NCI-H2196 treated with DMSO at 0.1 percent for 48 hours (cell line): ENCODE measurements at regions not wholly inside any gene's neighbourhood (a gene's known extent, or its start where the extent isn't known, plus 50 kb on each side); places are given as distances from the start of the nearest gene placed in this dataset.

ENCODE experiments used
- DNase-seq: peaks from one replicate; lab custom pipeline; 2025; ENCODE audit not compliant: unreplicated experiment; lab: John Stamatoyannopoulos, UW

DNA sequence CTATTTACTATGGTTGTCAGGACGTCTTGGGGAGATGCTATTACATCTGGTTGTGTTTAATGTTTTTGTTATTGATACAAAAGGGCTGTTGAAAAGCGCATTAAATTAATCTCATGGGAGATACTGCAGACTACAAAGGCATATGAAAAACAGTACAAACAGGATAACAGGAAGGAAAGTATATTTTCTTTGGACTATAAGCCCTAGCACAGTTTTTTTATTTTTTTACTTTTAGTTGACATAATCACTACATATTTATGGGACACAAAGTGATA lies 341.3 kb downstream of the ARL4A start:
- no peak for DNase-seq

DNA sequence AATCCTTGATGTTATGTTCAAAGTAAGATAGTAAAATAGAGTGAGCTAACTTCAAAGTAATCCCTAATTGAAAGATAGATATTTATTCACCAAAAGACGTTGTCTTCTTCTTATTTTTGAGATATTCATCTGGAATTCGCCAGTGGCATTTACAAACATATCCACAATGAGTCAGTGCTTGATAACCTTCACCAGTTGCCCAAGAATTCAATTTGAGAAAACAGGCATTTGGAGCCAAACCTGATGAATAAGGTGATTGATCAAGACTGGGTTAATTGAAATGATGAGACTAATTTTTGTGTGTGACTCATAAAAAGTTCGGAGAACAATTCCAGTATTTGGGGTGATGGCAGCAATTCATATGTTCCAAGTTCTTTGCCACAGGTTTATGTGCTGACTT lies 344.0 kb downstream of the ARL4A start:
- no peak for DNase-seq

DNA sequence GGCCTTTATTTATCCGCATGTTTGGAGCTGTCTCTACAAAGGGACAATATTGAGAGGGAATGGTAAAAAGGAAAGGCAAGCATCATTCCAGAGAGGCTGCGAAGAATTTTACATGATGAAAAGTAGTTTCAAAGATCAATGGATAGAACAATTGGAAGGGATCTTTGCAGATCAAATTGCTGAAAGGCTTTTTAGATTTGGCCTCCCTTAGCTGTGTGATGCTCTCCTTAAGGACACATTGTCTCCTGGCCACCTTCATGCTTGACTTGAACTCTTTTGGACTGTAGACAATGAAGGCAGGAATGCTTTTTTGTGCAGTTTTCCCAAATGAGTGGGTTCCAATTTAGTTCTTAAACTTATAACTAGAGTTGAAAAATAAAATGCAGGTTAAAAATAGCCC lies 344.7 kb downstream of the ARL4A start:
- no peak for DNase-seq

DNA sequence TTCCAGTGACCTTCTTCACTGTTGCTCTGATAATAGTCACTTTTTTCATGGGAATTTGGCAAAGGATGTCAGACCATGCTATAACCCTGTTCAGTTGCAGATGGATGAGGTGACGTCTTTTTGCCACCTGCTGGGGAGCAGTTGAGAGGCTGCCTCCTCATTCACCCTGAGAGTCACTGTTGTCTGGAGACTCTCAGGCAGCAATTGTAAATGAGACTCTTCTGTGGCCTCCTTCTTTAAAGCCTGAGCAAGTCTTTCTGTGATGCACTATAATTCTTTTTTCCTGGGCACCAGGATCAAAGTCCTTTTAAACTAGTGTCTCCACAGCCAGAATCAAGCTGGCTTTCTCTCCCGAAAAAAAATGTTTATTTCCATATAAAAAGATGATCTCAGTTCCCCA lies 345.1 kb downstream of the ARL4A start:
- no peak for DNase-seq

DNA sequence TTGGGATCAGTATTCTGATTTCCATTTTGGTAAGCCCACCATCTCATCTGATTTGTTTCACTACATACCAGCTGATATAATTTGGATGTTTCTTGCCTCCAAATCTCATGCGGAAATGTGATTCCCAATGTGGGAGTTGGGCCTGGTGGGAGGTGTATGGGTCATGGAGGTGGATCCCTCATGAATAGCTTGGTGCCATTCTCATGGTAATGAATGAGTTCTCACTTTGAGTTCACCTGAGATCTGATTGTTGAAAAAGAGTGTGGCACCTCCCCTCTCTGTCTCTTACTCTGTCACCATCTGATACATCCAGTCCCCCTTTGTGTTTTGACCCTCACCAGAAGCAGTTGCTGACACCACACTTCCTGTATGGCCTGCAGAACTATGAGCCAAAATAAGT lies 347.3 kb downstream of the ARL4A start:
- DNase-seq = no peak

DNA sequence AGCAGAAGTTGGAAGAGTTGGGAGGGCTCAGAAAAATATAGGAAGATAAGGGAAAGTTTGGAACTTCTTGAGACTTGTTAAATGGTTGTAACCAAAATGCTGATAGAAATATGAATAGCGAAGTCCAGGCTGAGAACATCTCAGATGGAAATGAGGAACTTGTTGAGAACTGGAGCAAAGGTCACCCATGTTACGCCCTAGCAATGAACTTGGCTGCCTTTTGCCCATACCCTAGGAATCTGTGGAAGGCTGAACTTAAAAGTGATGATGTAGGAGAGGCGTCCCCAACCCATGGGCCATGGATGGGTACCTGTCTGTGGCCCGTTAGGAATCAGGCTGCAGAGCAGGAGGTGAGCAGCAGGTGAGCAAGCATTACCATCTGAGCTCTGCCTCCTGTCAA lies 347.8 kb downstream of the ARL4A start:
- DNase-seq = no peak

DNA sequence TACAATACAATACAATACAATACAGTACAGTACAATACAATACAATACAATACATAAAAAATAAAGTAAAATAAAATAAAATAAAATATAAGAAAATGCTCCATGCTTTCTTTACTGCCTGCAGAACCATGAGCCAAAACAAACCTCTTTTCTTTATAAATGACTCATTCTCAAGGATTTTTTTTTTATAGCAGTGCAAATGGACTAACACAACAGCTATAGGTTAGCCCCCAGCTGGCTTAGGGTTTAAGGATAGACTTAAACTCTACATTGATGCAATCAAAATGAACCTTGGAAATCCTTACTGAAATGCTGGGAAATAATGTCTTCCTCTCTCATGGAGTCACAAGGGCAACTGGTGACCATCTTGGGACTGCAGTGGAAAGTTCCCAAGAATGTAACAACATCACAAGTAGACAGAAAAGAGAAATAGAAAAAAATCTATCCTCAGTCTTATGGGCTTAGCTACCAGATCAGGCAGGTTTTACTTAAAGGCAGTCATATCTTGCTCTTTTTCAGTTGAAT lies 348.9 kb downstream of the ARL4A start:
- DNase-seq = no peak

DNA sequence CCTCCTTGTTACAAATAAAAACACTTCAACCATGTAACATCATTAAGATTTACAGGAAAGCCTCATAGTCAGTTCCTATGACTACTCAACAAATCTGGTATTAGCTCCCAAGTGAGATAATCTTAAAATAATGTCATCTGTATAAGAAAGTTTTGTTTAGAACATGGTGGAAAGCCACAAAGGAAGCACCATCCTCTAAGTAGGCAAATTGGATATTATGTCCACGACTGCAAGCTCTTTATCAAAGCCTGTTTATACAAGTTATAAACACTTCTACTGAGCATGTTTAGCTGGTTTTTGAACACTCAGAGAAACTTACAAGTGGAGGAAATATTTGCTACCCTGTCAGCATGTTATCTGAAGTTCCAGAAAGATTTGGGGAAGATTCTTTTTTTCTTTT lies 349.8 kb downstream of the ARL4A start:
- no peak for DNase-seq

DNA sequence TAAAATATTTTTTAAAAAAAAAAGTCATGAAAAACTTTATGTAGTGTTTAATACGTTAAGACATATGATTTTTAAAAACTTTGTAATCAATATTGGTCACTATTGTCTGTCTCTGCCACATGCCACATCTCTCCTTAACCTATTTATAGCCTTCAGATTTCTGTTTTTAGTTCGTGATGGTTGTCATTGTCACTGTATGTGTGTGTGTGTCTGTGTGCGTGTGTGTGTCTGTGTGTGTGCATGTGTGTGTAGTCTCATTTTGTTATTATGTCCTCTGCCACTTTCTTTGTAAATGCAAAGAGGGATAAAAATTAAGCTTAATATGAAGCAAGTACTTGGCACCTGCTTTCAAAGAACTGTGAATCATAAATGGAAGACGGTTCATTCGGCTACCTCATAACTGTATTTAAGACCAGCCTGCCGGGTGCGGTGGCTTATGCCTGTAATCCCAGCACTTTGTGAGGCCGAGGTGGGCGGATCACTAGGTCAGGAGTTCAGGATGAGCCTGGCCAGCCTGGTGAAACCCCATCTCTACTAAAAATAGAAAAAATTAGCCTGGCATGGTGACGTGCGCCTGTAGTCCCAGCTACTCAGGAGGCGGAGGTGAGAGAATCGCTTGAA lies 354.0 kb downstream of the ARL4A start:
- DNase-seq = no peak

DNA sequence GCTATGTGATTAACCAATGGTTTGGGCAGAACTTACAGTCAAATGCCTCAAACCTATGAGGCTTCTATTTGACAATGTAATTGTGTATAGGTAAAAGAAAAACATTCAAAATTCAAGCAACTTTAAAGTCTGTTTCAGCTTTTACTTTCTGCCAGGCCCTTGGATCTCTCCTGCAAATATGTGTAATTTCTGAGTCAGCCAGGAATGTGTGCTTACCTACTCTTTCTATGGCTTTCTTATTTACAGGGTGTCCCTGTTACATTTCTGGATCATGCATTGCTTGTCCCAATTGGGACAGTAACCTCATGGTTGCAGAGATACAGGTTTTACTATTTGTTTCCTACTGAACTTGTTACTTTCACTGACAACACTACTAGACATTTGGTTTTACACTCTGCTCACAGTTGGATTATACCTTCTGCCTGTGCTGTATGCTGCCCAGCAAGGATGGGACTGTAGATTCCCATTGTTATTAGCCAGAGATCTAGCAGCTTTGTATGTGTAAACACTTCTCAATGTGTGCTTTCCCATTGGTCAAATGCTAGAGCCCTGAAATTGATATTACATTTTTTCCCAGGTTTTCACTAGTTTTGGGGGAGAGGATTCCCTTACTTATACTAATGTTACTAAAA lies 355.3 kb downstream of the ARL4A start:
- no peak for DNase-seq

DNA sequence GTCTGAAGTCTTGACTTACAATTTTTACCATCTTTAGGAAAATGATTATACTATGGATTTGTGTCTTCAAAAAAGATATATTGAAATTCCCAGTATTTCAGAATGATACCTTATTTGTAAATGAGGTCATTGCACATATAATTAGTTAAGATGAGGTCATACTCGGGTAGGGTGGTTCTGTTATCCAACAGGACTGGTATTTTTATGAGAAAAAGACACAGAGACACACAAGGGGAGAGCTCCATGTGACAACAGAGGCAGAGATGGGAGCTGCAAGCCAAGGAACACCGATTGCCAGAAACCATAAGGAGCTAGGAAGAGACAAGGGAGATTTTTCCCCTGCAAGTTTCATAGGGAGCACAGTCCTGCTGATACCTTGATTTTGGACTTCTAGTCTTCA lies 356.9 kb downstream of the ARL4A start:
- no peak for DNase-seq

DNA sequence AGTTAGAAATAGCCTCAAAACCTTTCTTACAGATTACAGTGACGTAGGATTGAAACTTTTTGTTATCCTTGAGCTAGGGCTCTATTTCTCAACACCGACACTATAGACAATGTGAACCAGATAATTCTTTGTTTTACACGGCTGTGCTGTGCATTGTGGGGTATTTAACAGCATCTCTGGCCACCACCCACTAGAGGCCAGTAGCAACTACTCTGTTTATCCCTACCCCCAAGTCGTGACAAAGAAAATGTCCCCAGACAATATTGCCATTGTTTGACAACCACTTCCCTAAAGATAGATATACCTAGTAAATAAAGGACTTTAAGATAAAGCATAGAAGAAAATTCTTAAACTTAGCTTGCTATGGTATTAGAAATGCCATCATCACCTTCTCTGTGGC lies 359.6 kb downstream of the ARL4A start:
- no peak for DNase-seq

DNA sequence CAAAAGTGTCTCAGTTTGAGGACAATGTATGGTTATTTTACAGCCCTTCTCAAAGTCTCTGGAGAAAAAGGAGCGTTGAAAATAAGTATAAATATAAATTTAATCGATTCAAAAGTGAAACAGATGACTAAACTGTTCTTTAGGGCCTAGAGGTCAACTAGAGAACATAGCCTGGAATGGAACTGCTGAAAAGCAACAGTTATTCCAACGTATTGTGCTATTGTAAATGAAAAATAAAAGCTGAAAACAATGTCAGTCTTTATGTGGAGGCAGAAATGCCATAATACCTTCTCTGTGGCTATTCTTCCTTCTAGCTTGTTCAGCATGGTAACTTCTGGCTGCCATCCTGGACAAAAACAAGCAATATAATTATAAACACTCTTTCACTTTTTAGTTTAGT lies 362.5 kb downstream of the ARL4A start:
- no peak for DNase-seq

DNA sequence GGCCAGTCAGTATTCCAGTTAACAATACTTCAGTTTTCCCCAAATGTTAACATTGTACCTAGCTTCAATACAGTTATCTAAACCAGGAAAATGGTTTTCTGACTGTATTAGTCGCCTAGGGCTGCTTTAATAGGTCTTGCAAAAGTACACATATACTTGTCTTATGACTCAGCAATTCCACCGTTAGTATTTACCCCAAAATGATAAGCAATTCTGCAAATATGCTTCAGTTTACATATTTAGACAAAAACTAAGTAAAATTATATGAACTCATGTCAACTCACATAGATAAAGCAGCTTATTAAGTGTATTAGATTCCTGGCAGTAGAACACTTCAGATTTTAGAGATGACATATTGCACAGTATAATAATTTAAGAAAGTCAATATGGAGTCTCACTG lies 363.3 kb downstream of the ARL4A start:
- no peak for DNase-seq

DNA sequence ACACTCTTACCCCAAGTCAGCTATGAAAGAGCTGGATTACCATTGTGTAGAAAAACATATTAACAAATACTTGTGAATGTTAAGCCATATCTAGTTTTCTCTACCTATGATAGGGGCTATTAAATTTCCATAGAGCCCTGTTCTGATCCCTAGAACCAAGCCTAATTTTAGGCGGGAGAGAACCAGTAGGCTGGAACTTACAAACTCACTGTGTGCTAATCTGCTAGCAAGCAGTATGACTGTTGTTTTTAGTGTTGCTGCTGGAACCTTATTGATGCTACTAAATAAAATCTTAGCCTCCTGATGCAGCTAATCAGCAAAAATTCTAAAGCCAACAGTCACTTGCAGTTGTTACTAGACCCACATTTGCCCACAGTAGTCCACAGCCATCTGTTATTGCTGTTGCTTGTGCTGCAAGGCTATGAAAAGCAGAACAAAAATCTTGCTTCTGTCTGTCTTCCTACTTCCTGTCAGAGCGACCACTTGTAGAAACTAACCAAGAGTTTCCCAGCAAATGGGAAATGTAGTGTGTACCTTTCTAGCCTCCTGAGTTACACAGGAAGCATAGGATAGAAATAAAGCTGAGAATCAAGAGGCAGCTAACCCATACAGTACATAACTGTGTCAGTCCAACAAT lies 368.4 kb downstream of the ARL4A start:
- DNase-seq = no peak

DNA sequence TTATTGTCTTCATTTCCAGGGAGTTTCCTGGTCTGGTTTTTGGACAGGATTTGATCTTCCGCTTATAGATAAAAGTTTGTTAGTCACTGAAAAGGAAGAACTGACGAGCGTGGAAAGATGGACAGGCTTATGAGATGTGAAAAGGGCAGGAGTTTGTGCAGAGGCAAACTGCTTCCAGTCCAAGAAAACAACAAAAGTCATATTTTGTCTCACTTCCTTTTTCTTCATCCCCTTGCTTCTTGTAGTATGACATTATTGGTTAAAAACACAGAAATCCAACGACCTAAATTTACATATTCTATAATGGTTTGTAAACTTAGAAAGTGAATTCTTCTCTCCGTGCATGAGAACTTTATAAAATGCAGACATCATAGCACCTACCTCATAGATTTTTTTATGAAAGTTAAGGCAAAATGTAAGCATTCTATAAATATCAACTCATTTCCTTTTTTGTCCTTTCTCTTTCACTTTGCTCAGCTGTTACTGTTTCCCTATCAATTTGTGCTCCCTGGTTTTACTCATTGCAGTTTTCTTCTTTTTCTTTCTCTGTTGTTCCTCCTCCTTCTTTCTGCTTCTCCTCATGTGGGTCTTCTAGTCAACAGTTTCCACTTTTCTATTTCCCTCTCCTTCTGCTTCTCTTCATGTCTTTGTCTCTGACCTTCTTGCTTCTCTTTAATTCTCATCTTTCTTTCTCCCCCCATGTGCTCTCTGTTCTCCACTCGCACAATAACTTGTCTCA lies 370.2 kb downstream of the ARL4A start:
- no peak for DNase-seq

DNA sequence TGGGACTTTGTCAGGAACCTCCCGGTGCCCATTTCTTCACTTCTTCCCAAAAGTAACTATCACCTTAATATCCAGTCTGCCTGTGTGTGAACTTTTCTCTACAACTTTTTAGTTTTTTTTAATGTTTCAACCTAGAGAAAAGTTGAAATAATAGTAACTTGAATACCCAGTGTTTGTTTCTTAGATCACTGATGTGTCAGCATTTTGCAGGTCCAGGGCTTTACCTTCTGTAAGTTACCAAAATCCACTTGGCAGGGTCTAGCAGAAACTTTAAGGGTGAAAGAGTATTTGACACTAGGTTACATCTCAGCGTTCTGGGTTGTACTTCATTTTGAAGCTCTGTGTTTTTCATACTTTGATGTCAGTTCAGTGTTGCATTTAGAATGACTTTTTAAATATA lies 372.7 kb downstream of the ARL4A start:
- DNase-seq = no peak

DNA sequence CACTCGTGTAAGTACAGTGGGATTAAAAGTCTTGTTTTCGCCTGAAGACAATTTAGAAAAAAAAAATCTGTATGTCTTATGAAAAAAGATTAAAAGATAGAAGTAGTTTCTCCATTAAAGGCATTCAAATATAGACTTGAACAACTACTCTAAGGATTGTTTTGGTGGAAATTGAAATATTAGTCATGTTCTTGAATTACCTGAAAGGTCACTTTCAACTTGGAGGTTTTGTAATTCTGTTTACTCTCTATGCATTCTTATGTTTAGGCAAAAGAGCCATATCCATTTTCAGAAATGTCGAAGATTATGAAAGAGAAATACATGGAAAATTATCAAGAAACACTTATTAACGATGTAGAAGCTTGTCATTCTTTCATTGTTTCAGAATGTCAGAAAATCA lies 373.7 kb downstream of the ARL4A start:
- no peak for DNase-seq

DNA sequence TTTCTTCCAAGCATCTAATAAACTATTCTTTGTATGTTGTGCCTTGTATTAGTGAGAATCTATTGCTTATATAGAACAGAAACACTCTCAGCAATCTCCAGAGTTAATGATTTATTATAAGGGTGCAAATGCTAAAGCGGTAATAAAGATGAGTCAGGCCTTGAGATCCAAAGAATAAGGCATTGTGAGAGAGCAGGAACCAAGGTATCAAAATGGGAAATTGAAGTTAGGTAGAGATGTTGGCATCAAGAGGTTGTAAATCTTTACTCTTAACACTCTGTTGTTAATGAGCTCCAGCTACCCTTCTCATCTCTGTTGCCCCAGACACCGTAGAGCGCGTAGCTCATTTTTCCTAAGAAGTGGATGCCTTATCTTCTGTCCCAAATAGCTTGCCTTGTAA lies 375.2 kb downstream of the ARL4A start:
- no peak for DNase-seq

DNA sequence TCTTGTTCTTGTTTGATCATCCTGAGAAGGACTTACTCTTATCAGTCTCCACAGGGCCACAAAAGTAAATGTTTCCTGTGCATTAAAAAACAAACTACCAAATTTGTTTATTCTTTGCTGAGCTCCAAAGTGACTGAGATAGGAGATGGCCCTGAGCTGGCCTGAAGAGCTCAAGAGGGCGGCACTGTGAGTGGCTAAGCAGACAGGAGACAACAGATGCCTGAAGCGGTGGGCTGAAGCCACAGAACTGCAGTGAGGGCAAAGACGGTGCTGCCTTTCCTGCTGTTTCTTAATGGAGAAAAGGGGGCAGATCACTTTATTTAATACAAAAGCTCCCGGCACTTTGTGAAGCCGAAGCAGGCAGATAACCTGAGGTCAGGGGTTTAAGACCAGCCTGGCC lies 379.6 kb downstream of the ARL4A start:
- DNase-seq = no peak

DNA sequence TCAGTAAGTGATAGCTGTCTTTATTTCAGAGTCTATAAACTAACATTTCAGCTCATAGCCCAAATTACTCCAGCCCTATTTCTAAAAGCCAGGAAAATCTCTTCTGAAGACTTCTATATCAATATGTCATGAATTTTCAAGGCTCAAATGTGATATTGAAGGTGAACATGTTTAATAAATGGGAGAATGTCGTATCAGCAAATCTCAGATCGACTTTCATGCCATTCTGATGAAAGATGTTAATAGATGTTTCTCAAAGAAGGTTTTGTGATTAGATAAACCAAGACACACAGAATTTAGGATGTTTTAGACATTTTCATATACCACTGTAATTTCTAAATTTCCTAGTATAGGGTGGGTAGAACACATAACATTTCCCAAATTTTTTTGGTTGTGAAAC lies 380.6 kb downstream of the ARL4A start:
- no peak for DNase-seq

DNA sequence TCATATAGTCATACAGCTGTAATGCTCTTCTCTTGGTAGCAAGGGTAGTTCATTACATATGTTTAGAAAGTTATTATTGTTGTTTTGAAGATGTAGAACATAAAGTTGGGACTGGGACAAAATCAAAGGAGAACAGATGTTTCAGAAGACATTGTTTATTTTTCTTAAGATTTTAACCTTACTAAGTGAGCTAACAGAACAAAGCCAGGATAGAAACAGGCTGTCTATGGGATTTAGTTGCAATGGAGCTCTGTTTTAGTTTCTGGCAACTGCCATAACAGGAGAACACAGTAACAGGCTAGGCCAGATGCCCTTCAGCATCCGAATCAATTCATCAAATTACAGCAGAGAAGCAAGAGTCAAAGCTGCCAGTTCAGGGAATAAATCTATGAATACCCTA lies 382.4 kb downstream of the ARL4A start:
- DNase-seq = no peak
